Upper lobe of left lung (tissue), 6 donors: ENCODE measurements at regions not wholly inside any gene's neighbourhood (a gene's known extent, or its start where the extent isn't known, plus 50 kb on each side); places are given as distances from the start of the nearest gene placed in this dataset.

Source experiments
- ATAC-seq, 2 donors: fragments of 200-7000 bp; cut with Tn5 transposase; one replicate each; pipeline ENCODE4 v1.9.1; 2022; ENCODE audit warnings: mild to moderate bottlenecking in 2 of 2, moderate library complexity in 2 of 2; ENCODE audit not compliant: low FRiP score in 2 of 2
- DNase-seq, 2 donors: peaks; one replicate each; pipeline ENCODE4 v3.0.0-alpha.2; 2019 to 2020
- H3K27ac ChIP-seq, 4 donors: fragments of 200-600 bp; sonication (generic); one replicate each; pipeline ENCODE4 v1.5.1; 2016 to 2019
- H3K27me3 ChIP-seq, 4 donors: fragments of 200-600 bp; sonication (generic); one replicate each; pipeline ENCODE4 v1.5.1; 2017 to 2019
- H3K36me3 ChIP-seq, 4 donors: fragments of 200-600 bp; sonication (generic); one replicate each; pipeline ENCODE4 v1.5.1; 2016 to 2019
- H3K4me1 ChIP-seq, 4 donors: fragments of 200-600 bp; sonication (generic); one replicate each; pipeline ENCODE4 v1.5.1; 2018 to 2019
- H3K4me3 ChIP-seq, 4 donors: fragments of 200-600 bp; sonication (generic); one replicate each; pipeline ENCODE4 v1.5.1; 2017 to 2019; ENCODE audit warnings: mild to moderate bottlenecking in 2 of 4, moderate library complexity in 1 of 4
- H3K9me3 ChIP-seq, 4 donors: fragments of 200-600 bp; sonication (generic); one replicate each; pipeline ENCODE4 v1.5.1; 2018 to 2019
- CTCF ChIP-seq, 6 experiments: fragments of 450-650 bp in 4 of 6; fragments of 200-600 bp in 2 of 6; sonication (generic) in 2 of 6; IDR thresholded peaks; one replicate each; pipeline ENCODE4 v1.5.1; 2016 to 2019; ENCODE audit warnings: antibody characterized with exemption in 6 of 6
- EP300 ChIP-seq, 4 donors: sonication (generic); formaldehyde crosslinking; IDR thresholded peaks; one replicate each; pipeline ENCODE4 v1.5.1; 2017; ENCODE audit warnings: antibody characterized with exemption in 4 of 4, control low read depth in 2 of 4
- POLR2A ChIP-seq, 4 donors: fragments of 450-650 bp; IDR thresholded peaks; one replicate each; pipeline ENCODE4 v1.5.1; 2016 to 2017; ENCODE audit warnings: antibody characterized with exemption in 4 of 4, mild to moderate bottlenecking in 2 of 4
- POLR2AphosphoS5 ChIP-seq, 2 donors: sonication (generic); formaldehyde crosslinking; IDR thresholded peaks; one replicate each; pipeline ENCODE4 v1.5.1; 2017; ENCODE audit warnings: antibody characterized with exemption in 2 of 2
- WGBS, 2 donors: methylation state at CpG; one replicate each; pipeline ENCODE4 v1.1.5; 2017 to 2018; 5-methylcytosine and 5-hydroxymethylcytosine counted together
- donor health status: DM: no; HTN: no; CAD: no; lungs with moderate emphysema.
- donor health status: DM: no; HTN: yes; CAD: no; lungs with severe emphysema.

DNA sequence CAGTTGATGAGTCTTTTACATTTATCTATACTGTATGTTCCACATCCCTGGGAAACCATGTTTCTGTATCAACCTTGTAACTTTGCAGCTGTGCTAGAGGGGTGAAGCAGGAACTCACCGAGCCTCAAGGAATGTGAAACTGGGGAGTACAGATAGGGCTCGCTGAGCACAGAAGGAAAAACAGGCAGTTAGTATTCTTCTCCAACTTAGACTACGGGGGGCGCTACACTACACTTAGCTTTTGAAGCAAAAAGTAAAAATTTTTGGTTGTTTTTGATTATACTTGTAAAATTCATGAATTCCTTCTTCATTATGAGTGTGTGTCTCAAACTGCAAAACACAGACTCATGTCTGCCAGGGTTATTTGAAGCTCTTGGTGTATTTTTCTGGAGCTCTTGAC lies 132.7 kb upstream of the RGMA start:
- peaks cover 0 to 5% (median 0%) of the 10 kb centered on the region in 4 donors for H3K4me1 ChIP-seq
- ATAC-seq (no peak), DNase-seq (no peak)
- no peaks in the 10 kb centered on the region for H3K9me3 ChIP-seq
- TF ChIP-seq EP300 (IDR thresholded peaks at IDR 0.05) = no peak
- TF ChIP-seq CTCF (IDR thresholded peaks at IDR 0.05) = no peak
- no peak for TF ChIP-seq POLR2AphosphoS5 (IDR thresholded peaks at IDR 0.05)
- no peak for TF ChIP-seq POLR2A (IDR thresholded peaks at IDR 0.05)
- no peak overlapping the region for H3K27ac ChIP-seq
- no peaks in the 10 kb centered on the region for H3K27me3 ChIP-seq
- WGBS, 2 donors = 46 to 56% methylated on average over 4 of the region's 4 CpGs
- H3K4me3 ChIP-seq = no peak overlapping the region
- no peaks in the 10 kb centered on the region for H3K36me3 ChIP-seq

GRCh38 chr15:93219859-93220420 lies 130.9 kb upstream of the RGMA start:
- WGBS, 2 donors = 76 to 85% methylated on average over 2 of the region's 2 CpGs
- DNase-seq = no peak

GRCh38 chr15:93217343-93217742 lies 128.3 kb upstream of the RGMA start:
- WGBS, 2 donors = 64 to 82% methylated on average over 1 of the region's 1 CpG
- no peaks in the 10 kb centered on the region for H3K27me3 ChIP-seq
- ATAC-seq = no peak
- no peaks in the 10 kb centered on the region for H3K9me3 ChIP-seq
- no peak overlapping the region for H3K4me3 ChIP-seq
- H3K4me1 ChIP-seq = no peaks in the 10 kb centered on the region
- H3K27ac ChIP-seq = no peak overlapping the region
- no peak for TF ChIP-seq POLR2A (IDR thresholded peaks at IDR 0.05)
- TF ChIP-seq EP300 (IDR thresholded peaks at IDR 0.05) = no peak
- no peak for TF ChIP-seq CTCF (IDR thresholded peaks at IDR 0.05)
- TF ChIP-seq POLR2AphosphoS5 (IDR thresholded peaks at IDR 0.05) = no peak
- no peaks in the 10 kb centered on the region for H3K36me3 ChIP-seq
- DNase-seq = no peak

More at GRCh38 chr15:93219859-93220420, 130.9 kb upstream of the RGMA start:
- ATAC-seq = no peak
- Histone ChIP-seq H3K36me3 (no peaks in the 10 kb centered on the region), H3K27ac (no peak overlapping the region), H3K27me3 (no peaks in the 10 kb centered on the region), H3K4me1 (no peaks in the 10 kb centered on the region), H3K4me3 (no peak overlapping the region), H3K9me3 (no peaks in the 10 kb centered on the region)
- TF ChIP-seq EP300 (IDR thresholded peaks at IDR 0.05) (no peak), POLR2AphosphoS5 (IDR thresholded peaks at IDR 0.05) (no peak), POLR2A (IDR thresholded peaks at IDR 0.05) (no peak), CTCF (IDR thresholded peaks at IDR 0.05) (no peak)

DNA sequence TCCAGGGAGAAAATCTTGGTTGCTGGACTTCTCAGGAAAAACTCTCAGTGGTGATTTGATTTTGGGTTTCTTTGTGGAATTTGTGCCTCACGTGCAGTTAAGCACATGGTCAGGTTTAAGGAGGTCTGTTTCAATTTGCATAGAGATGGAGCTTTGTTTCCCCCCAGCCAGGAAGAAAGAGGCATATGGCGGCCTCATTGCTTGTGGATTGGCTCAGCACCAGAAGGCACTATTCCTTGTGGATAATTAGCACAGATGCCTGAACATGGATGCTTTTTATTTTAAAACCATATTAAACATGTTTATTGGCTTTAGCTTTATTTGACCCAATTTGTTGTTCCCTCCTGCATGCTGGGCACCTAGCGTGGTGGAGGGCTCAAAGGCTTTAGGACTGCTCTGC lies 125.1 kb upstream of the RGMA start:
- H3K4me1 ChIP-seq = no peaks in the 10 kb centered on the region
- 88 to 89% methylated on average over 3 of the region's 3 CpGs for WGBS, 2 donors
- no peak overlapping the region for H3K4me3 ChIP-seq
- H3K36me3 ChIP-seq = no peaks in the 10 kb centered on the region
- H3K27ac ChIP-seq = no peak overlapping the region
- no peak for TF ChIP-seq POLR2A (IDR thresholded peaks at IDR 0.05)
- no peak for TF ChIP-seq CTCF (IDR thresholded peaks at IDR 0.05)
- no peak for TF ChIP-seq POLR2AphosphoS5 (IDR thresholded peaks at IDR 0.05)
- TF ChIP-seq EP300 (IDR thresholded peaks at IDR 0.05) = no peak
- no peaks in the 10 kb centered on the region for H3K9me3 ChIP-seq
- no peak for ATAC-seq
- H3K27me3 ChIP-seq = no peaks in the 10 kb centered on the region
- DNase-seq = no peak

DNA sequence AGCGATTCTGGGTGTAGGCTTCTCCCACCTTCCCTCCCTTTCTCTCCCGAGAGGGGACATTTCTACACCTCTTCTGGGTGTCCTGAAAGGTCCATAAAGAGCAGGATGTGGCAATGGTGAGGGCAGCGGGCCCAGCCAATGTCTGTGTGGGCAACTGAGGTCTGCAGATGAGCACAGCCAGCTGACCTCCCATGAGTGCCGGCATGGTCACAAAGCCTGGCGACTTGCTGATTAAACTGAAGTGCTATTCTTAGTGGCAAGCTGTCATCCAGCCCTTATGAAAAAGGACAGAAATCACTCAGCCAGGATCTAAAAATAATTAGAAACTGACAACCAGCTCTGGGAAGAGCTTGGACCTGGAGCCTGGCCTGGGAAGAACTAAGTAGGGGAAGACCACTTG lies 124.3 kb upstream of the RGMA start:
- H3K27me3 ChIP-seq = no peaks in the 10 kb centered on the region

More for the DNA sequence above, 124.3 kb upstream of the RGMA start:
- TF ChIP-seq POLR2A (IDR thresholded peaks at IDR 0.05) = no peak
- no peak for TF ChIP-seq EP300 (IDR thresholded peaks at IDR 0.05)
- no peak for TF ChIP-seq CTCF (IDR thresholded peaks at IDR 0.05)
- TF ChIP-seq POLR2AphosphoS5 (IDR thresholded peaks at IDR 0.05) = no peak
- Histone ChIP-seq H3K27ac (no peak overlapping the region), H3K4me3 (no peak overlapping the region), H3K36me3 (no peaks in the 10 kb centered on the region), H3K4me1 (no peaks in the 10 kb centered on the region), H3K9me3 (no peaks in the 10 kb centered on the region)
- 85% methylated on average over 5 of the region's 5 CpGs for WGBS, 2 donors
- no peak for ATAC-seq
- no peak for DNase-seq
